Activated T-helper 1 cell treated with anti-CD3 and anti-CD28 coated beads, Interleukin-2, amount 50 U/mL, for 16 hours (primary cell): ENCODE measurements at regions not wholly inside any gene's neighbourhood (a gene's known extent, or its start where the extent isn't known, plus 50 kb on each side); places are given as distances from the start of the nearest gene placed in this dataset.
"Not testable (repeated sequence)": the region's sequence is repeated elsewhere in the genome, so short reads cannot be mapped to it uniquely, and the experiment has no call there.

Experiments used
- DNase-seq, 2 donors: peaks; one replicate each; pipeline ENCODE4 v3.0.0-alpha.2; 2020; ENCODE audit warnings: low read depth in 1 of 2, low spot score in 1 of 2

DNA sequence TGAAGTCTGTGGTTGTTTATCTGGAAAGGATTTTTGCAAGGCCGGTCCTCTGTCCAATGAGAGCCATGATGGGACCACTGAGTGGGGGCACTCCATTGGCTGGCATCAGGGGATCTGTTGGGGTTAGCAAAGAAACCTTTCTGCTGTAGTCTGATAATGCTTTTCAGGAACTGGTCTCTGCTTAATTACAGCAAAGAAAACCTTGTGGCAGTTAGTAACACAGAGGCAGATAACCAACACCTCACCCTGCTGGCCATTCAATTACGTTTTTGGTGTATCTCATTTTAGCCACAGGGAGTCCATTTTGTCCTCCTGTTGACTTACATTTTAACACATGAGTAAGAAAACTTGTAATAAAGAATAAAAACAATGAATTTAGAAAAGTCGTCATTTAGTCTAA, 629.3 kb upstream of the MDGA2 start:
- no peak for DNase-seq

DNA sequence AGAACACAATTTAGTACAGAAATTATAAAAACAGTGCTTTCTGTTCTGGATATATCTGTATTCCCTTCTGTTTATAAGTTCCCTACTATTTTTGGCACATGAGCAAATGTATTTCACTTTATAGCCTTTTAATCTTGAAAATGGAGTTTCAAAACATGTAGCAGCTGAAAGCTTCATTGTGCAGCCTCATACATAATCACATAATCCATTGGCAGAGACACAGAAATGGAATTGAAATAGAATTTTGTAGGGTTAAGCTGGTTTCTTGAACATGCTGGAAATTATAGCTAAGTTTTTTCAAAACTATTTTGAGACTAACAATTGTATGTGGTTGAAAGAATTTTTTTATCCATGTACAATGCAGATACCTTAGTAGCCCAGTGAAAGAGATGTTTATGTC, 614.3 kb upstream of the MDGA2 start:
- no peak for DNase-seq

DNA sequence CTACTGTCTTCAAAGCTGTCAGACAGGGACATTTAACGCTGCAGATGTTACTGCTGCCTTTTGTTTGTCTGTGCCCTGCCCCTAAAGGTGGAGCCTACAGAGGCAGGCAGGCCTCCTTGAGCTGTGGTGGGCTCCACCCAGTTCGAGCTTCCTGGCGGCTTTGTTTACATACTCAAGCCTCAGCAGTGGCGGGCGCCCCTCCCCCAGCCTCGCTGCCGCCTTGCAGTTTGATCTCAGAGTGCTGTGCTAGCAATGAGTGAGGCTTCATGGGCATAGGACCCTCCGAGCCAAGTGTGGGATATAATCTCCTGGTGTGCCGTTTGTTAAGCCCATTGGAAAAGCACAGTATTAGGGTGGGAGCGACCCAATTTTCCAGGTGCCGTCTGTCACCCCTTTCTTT, 609.8 kb upstream of the MDGA2 start:
- not testable (repeated sequence) for DNase-seq

DNA sequence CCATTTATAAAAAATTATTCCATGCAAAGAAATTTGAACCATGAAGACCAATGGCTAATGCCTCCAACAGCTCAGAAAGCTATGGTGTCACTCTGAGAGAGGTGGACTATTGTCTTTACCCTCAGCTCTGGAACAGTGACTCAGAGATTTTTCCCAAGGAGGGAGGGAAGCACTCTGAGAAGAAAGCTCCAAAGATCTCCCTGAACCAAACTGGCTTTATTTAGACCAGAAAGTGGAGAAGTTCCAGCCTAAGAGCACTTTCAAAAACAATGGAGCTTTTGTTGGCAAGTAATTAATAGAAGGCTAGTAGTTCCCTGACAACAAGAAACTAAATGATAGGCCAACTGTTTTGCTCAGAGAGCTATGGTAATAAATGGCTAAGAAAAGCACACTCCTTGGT, 599.9 kb upstream of the MDGA2 start:
- DNase-seq, result no peak

DNA sequence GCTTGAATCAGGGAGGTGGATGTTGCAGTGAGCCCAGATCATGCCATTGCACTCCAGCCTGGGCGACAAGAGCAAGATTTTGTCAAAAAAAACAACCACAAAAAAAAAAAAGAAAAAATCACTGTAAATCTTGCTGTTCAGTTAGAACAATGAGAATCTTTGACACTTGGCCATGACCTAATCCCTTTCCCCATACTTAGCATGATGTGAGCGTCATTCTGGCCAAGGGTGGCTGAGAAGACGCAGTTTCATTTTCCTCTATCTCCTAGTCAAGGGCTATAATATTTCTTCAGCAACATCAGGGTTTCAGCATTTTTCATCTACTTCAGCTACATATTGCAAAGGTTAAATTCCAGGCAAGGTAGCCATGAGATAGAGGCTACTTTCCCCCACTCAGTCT, 599.4 kb upstream of the MDGA2 start:
- no peak for DNase-seq

DNA sequence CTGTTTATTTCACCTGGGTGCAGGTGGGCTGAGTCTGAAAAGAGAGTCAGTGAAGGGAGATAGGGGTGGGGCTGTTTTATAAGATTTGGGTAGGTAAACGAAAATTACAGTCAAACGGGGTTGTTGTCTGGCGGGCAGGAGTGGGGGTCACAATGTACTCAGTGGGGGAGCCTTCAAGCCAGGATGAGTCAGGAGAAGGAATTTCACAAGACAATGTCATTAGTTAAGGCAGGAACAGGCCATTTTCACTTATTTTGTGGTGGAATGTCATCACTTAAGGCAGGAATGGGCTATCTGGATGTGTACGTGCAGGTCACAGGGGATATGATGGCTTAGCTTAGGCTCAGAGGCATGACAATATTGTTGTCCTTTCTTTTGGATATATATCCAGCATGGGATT, 592.5 kb upstream of the MDGA2 start:
- DNase-seq, result not testable (repeated sequence)

DNA sequence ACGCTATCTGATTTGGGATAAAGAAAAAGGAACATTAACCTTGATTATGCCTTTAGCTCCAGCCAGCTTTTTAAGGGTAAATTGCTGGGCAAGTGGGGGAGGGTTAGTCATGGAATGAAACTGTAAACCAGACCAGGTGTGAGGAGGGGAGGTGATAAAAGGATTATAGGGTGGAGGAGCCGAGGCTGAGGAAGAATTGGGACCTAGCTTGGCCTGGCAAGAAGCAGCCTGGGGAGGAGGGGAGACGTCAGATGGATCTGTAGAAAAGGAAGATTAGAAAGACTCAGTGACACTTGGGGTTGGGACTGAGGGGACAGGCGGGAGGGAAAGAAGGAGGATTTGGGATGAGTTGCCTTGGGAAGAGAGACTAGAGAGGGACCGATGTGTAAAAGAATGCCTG, 590.8 kb upstream of the MDGA2 start:
- DNase-seq, result not testable (repeated sequence)

DNA sequence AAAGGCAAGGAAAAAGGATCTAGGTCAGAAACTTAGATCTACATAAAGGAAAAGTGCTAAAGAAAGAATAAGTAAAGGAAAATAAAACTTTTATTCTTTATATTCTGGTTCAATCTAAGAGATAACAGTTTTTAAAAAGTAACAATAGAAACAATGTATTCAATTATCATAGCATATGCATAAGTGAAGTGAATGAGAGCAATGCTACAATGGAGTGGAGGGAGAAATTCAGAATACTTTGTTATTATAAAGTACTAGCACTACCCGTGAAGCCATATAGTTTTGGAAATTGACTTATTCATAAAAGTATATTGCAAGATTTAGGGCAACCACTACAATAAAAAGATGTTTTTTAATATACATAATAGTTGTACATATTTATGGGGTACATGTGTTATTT, 586.0 kb upstream of the MDGA2 start:
- no peak for DNase-seq

DNA sequence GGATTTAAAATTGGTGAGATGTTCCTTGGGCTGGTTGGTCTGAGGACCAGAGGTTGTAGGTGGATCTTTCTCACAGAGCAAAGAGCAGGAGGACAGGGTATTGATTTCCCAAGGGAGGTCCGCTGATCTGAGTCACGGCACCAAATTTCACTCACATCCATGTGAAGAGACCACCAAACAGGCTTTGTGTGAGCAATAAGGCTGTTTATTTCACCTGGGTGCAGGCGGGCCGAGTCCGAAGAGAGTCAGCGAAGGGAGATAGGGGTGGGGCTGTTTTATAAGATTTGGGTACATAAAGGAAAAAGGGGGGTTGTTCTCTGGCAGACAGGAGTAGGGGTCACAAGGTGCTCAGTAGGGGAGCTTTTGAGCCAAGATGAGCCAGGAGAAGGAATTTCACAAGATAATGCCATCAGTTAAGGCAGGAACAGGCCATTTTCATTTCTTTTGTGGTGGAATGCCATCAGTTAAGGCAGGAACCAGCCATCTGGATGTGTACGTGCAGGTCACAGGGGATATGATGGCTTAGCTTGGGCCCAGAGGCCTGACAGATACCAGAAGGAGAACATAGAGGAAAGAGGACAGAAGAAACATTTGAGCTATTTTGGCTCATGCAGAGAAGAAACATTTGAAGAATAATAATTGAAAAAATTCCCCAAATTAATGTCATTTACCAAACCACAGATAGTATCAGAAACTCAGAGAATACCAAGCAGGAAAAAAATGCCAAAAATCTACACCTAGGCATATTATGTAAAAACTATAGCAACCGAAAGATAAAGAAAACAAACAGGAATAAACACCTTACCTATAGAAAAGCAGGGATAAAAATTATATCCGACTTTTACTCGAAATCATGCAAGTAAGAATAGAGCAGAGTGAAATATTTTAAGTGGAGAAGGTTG, 585.2 kb upstream of the MDGA2 start:
- not testable (repeated sequence) for DNase-seq

DNA sequence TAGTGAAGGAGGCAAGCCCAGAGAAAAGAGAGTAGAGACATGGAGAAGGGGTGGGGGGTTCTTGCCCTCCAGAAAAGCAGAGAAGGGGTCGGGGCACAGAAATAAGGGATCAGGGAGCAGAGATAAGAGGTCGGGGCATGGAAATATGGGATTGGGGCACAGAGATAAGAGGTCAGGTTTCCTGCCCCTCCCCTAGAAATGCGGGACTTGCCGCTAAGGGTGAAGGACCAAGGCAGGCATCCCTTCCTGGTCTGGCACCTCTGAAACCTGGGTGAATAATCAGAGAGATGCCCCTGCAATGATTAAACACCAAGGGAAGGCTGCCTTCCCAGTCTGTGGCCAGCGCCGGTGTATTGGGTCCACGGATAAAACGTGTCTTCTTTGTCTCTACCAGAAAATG, 584.5 kb upstream of the MDGA2 start:
- not testable (repeated sequence) for DNase-seq

DNA sequence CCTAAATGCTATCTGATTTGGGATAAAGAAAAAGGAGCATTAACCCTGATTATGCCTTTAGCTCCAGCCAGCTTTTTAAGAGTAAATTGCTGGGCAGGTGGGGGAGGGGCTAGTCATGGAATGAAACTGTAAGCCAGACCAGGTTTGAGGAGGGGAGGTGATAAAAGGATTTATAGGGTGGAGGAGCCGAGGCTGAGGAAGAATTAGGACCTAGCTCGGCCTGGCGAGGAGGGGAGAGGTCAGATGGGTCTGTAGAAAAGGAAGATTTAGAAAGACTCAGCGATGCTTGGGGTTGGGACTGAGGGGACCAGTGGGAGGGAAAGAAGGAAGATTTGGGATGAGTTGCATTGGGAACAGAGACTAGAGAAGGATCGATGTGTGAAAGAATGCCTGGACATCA, 583.8 kb upstream of the MDGA2 start:
- DNase-seq, result not testable (repeated sequence)

DNA sequence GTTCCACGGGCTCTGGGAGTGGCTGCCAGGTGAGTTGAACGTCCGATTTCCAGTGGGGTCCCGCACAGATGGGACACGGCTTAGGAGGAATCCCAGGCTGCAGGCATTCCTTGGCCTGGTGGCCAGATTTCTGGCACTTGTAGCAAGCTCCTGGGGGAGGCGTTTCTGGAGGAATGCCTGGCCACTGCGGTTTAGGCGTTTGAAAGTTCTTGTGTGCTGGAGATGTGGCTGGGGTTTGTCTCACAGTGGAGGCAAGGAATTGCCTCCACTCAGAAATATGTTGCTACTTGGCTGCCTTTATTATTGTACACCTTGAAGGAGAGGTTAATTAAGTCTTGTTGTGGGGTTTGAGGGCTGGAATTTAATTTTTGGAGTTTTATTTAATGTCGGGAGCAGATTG, 583.3 kb upstream of the MDGA2 start:
- not testable (repeated sequence) for DNase-seq

DNA sequence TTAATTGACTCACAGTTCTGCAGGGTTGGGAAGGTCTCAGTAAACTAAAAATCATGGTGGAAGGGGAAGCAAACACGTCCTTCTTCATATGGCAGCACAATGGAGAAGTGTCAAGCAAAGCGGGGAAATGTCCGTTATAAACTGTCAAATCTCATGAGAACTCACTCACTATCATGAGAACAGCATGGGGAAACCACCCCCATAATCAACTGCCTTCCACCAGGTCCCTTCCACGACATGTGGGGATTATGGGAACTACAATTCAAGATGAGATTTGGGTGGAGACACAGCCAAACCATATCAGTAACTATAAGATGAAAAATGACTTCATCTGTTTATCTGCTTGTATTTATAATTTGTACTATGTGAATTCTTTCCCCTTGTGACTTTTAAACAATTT, 577.6 kb upstream of the MDGA2 start:
- DNase-seq, result no peak

DNA sequence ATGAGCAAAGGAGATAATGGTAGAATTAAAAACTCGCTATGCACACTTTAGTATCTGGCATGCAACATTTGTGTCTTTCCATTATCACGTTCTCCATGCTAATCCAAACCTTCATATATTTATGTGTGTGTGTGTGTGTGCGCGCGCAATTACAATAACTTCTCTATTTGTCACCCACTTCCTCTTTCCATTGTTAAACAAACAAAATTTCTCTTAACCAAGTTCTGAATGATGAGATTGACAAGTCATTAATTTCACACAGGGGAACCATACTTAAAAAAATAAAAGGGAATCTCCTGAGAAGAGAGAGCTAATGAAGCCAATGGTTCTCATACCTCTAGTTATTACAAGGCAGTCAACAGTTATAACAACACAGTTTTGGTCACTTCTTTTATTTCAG, 575.9 kb upstream of the MDGA2 start:
- DNase-seq, result no peak

DNA sequence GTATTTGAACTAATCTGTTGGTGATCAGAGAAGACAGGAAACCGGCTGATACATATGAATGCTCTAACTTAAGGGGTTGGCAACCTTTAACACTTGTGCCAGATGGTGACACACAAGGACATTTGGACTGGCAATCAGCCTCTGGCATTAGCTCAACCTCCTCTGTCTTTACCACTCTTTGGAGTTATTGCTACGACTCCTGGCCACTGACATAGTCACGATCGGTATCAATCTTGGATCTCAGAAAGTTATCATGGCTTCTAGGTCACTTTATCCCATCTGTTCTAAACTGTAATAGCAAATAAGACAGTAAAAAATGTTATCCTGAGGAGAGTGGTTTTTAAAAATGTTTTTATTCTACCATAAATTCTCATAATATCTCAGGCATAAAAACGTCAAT, 575.2 kb upstream of the MDGA2 start:
- no peak for DNase-seq

DNA sequence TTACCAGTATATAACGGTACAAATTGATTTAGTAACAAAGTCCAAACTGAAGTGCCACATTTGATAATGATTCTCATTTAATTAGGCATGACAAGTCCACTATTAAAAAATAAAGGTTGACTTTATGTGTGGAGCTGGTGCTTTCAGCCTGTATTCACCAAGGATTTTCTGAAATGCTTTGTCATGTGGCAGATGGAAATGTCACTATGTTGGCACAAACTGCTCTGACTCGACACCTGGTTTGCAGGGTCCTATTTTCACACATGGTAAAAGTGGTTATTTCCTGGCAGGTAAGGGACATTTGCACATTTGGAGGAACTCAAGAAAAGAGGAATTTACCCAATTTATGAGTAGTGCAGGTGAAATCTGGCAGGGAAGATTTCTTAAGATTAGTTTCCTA, 572.6 kb upstream of the MDGA2 start:
- no peak for DNase-seq

DNA sequence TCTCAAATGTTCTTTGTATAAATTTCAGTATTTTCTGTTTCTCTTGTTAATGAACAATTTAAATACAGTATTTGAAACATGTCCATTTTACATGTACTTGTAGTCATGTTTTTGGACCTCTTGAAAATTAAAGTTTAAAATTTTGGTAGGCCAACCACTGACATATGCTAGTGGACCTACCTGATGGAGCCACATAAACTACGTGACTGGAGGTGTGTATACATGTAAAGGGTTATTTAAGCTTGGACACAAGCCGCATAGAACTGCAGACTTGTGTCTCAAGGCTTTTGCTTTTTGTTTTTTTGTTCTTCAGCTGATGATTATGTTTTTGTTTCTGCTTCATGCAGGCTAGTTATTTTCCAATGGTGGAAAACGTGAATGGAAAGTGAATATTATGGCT, 568.5 kb upstream of the MDGA2 start:
- DNase-seq, result no peak

DNA sequence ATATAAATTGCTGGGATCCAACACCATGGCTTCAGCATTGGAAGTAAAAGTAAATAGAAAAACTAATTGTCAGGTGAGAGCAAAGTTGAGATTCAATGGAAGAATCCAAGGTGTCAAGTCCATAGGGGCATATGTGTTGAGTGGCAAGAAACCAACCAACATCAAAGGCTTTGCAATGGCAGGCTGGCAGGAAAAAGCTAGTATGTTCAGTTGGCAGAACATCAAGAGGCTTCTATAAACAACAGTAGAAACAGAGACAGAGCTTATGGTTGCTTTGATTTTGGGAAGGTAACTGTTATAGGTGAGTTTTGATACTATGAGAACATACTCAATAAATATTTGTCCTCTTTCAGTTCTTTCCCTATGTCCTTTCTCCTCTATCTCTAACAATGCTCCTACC, 553.7 kb upstream of the MDGA2 start:
- no peak for DNase-seq

DNA sequence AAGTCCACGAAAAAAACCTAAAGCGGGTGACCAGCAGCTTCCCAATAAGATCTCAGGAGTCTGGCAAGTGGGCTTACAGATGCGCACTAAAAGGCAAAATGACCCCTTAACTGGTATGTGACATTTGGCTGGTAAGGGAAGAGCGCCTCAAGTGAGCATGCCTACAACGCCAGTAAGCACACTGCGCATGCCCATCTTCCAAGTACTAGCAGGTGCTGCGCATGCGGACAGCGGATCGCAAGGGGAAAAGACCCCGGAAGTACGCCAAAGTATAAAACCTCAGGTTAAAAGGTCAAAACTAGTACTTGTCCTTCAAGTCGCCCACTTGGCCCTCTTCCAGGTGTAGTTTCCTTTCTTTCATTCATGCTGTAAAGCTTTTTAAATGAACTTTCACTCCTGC, 518.5 kb upstream of the MDGA2 start:
- DNase-seq, result no peak

DNA sequence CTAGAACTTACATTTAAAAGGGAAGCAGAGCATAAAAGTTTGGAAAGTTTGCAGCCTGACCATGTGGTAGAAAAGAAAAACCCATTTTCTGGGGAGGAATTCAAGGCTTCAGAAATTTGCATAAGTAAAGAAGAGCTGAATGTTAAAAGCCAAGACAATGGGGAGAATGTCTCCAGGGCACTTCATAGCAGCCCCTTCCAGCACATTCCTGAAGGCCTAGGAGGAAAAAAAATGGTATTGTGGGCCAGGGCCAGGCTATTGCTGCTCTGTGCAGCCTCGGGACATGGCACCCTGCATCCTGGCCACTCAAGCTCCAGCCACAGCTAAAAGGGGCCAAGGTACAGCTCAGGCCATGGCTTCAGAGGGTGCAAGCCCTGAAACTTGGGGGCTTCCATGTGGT, 474.2 kb upstream of the MDGA2 start:
- not testable (repeated sequence) for DNase-seq

DNA sequence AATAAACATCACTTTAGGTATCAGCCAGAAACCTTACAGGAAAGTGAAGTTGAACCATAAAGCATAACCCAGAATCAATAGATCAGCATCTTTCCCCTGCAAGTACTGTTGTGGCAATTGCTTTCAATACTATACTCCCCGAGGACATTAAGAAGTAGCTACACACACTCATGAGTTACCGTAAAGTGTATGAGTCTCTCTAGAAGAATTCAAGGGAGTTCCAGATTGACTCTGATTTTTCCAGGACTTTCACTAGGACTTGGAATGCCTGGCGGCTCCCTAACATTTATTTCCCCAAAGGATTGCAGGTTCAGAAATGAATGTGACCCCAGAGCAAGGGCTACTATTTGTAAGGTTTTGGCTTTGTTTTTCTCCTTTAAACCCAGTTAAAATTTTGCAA, 465.4 kb upstream of the MDGA2 start:
- DNase-seq, result no peak

DNA sequence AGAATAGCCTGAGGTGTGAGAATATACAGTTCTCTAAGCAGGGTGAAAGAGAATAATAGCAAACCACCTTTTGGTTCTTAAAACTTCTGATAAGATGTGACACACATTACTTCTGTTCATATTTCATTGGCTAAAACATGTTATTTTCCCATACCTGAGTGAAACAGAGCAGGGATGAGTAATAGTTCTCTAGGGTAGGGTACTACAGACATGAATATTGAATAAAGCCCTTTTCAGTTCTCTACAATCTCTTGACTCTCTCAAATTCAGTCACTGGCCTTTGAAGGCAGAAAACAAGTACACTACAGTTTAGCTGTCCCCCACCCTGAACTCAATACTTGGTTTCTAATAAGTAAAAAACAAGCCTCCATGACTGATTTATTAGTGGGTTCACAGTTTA, 454.1 kb upstream of the MDGA2 start:
- DNase-seq, result no peak

DNA sequence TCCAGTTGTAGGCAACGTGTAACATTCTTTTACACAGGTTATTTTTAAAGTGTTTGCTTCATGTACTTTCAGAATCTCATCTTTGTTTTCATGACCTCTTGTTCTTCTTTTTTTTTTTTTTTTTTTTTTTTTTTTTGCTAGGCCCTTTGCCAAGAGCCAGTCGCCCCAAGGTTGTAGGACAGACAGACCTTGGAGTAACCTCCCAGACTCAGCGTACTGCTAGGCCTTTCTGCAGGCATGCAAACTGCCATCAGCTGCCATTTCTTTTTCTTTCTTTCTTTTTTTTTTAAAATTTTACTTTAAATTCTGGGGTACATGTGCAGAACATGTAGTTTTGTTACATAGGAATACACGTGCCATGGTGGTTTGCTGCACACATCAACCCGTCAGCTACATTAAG, 452.3 kb upstream of the MDGA2 start:
- no peak for DNase-seq
